HEK293 (cell line): ENCODE measurements at regions not wholly inside any gene's neighbourhood (a gene's known extent, or its start where the extent isn't known, plus 50 kb on each side); places are given as distances from the start of the nearest gene placed in this dataset.

Source experiments
- CTCF ChIA-PET: fragments of 350-600 bp; formaldehyde crosslinking; extraction: SDS; loops from one replicate; lab custom pipeline; 2021; ENCODE audit warnings: antibody characterized with exemption; lab: Yijun Ruan, JAX
- POLR2A ChIA-PET: fragments of 300-600 bp; formaldehyde crosslinking; extraction: SDS; loops from one replicate; lab custom pipeline; 2020; ENCODE audit warnings: antibody characterized with exemption, inconsistent platforms; lab: Yijun Ruan, JAX
- H3K27ac ChIP-seq: fragments of 200-500 bp; sonication (Bioruptor generic); 2 replicates; pipeline ENCODE4 v1.5.1; 2014; ENCODE audit warnings: low read depth, low read length, control low read depth, inconsistent platforms; ENCODE audit errors: extremely low read depth
- H3K36me3 ChIP-seq, 2 experiments: fragments of 200-500 bp in 1 of 2; sonication (Bioruptor generic) in 1 of 2; 1 replicate in 1 of 2; 2 replicates in 1 of 2; pipeline ENCODE4 v1.5.1; 2014 to 2017; ENCODE audit warnings: inconsistent platforms in 2 of 2, low read length in 2 of 2; ENCODE audit not compliant: control insufficient read depth in 2 of 2, insufficient read depth in 1 of 2
- H3K4me1 ChIP-seq: fragments of 200-500 bp; sonication (Bioruptor generic); 2 replicates; pipeline ENCODE4 v1.5.1; 2014; ENCODE audit warnings: mild to moderate bottlenecking, low read length, inconsistent platforms; ENCODE audit not compliant: control insufficient read depth, insufficient read depth
- H3K4me3 ChIP-seq: 2 replicates; pipeline ENCODE4 v1.5.1; 2011; ENCODE audit warnings: low read depth, mild to moderate bottlenecking, control low read depth, low read length, moderate library complexity
- H3K9me3 ChIP-seq: fragments of 200-500 bp; sonication (Bioruptor generic); 2 replicates; pipeline ENCODE4 v1.5.1; 2014; ENCODE audit warnings: low read depth, low read length, inconsistent platforms; ENCODE audit not compliant: control insufficient read depth, insufficient read depth
- BCL11B ChIP-seq: fragments of 450-650 bp; formaldehyde crosslinking; IDR thresholded peaks from 2 replicates; pipeline ENCODE4 v1.5.1; 2016; ENCODE audit warnings: low read depth, missing biosample characterization, missing genetic modification characterization
- EGR2 ChIP-seq: fragments of 450-650 bp; formaldehyde crosslinking; IDR thresholded peaks from 2 replicates; pipeline ENCODE4 v1.5.1; 2016; ENCODE audit warnings: low read depth, missing biosample characterization, missing genetic modification characterization
- FEZF1 ChIP-seq: fragments of 450-650 bp; formaldehyde crosslinking; IDR thresholded peaks from 2 replicates; pipeline ENCODE4 v1.5.1; 2016; ENCODE audit warnings: missing biosample characterization, missing genetic modification characterization
- GLIS1 ChIP-seq: fragments of 450-650 bp; formaldehyde crosslinking; IDR thresholded peaks from 2 replicates; pipeline ENCODE4 v1.5.1; 2016; ENCODE audit warnings: missing biosample characterization, missing genetic modification characterization
- HOXA7 ChIP-seq: sonication (generic); formaldehyde crosslinking; IDR thresholded peaks from 2 replicates; pipeline ENCODE4 v1.8.1; 2022; ENCODE audit warnings: missing genetic modification reagents, borderline replicate concordance
- PRDM1 ChIP-seq: fragments of 450-650 bp; formaldehyde crosslinking; IDR thresholded peaks from 2 replicates; pipeline ENCODE4; 2016; ENCODE audit warnings: missing biosample characterization, missing genetic modification characterization
- REPIN1 ChIP-seq: fragments of 450-650 bp; formaldehyde crosslinking; IDR thresholded peaks from 2 replicates; pipeline ENCODE4 v1.5.1; 2017; ENCODE audit warnings: missing biosample characterization, missing genetic modification characterization, low read depth
- SCRT1 ChIP-seq: fragments of 450-650 bp; formaldehyde crosslinking; IDR thresholded peaks from 2 replicates; pipeline ENCODE4 v1.5.1; 2016; ENCODE audit warnings: missing biosample characterization, missing genetic modification characterization, borderline replicate concordance
- YY1 ChIP-seq: fragments of 450-650 bp; formaldehyde crosslinking; IDR thresholded peaks from 2 replicates; pipeline ENCODE4 v1.5.1; 2018; ENCODE audit warnings: missing biosample characterization, missing genetic modification characterization
- ZNF132 ChIP-seq: fragments of 450-650 bp; formaldehyde crosslinking; IDR thresholded peaks from 2 replicates; pipeline ENCODE4 v1.5.1; 2017; ENCODE audit warnings: missing biosample characterization, missing genetic modification characterization, borderline replicate concordance
- ZNF274 ChIP-seq, 2 experiments: fragments of 200-500 bp in 1 of 2; fragments of 450-650 bp in 1 of 2; sonication (Bioruptor generic) in 1 of 2; formaldehyde crosslinking in 1 of 2; IDR thresholded peaks; 2 replicates each; pipeline versions ENCODE4 v1.5.1 to v1.6.1; 2014 to 2016; ENCODE audit warnings: borderline replicate concordance in 1 of 2, inconsistent platforms in 1 of 2, low read length in 1 of 2, missing biosample characterization in 1 of 2, missing genetic modification characterization in 1 of 2
- ZNF292 ChIP-seq: fragments of 450-650 bp; formaldehyde crosslinking; IDR thresholded peaks from 2 replicates; pipeline ENCODE4 v1.5.1; 2016; ENCODE audit warnings: low read depth, missing biosample characterization, missing genetic modification characterization, borderline replicate concordance
- ZNF302 ChIP-seq: fragments of 450-650 bp; formaldehyde crosslinking; IDR thresholded peaks from 2 replicates; pipeline ENCODE4 v1.5.1; 2016; ENCODE audit warnings: missing biosample characterization, missing genetic modification characterization, low read depth
- ZNF311 ChIP-seq: fragments of 450-650 bp; formaldehyde crosslinking; IDR thresholded peaks from 2 replicates; pipeline ENCODE4 v1.5.1; 2017; ENCODE audit warnings: missing biosample characterization, missing genetic modification characterization, borderline replicate concordance
- ZNF341 ChIP-seq: fragments of 450-650 bp; formaldehyde crosslinking; IDR thresholded peaks from 2 replicates; pipeline ENCODE4; 2016; ENCODE audit warnings: low read depth, missing biosample characterization, missing genetic modification characterization
- ZNF621 ChIP-seq: fragments of 450-650 bp; formaldehyde crosslinking; IDR thresholded peaks from 2 replicates; pipeline ENCODE4 v1.5.1; 2017; ENCODE audit warnings: missing biosample characterization, missing genetic modification characterization
- ZNF707 ChIP-seq: fragments of 450-650 bp; formaldehyde crosslinking; IDR thresholded peaks from 2 replicates; pipeline ENCODE4 v1.5.1; 2016; ENCODE audit warnings: missing biosample characterization, missing genetic modification characterization
- ZNF843 ChIP-seq: fragments of 450-650 bp; formaldehyde crosslinking; IDR thresholded peaks from 2 replicates; pipeline ENCODE4 v1.5.1; 2016; ENCODE audit warnings: missing biosample characterization, missing genetic modification characterization
- TF ChIP-seq, protein P1 (sequence below): fragments of 450-650 bp; formaldehyde crosslinking; IDR thresholded peaks from 2 replicates; pipeline ENCODE4 v1.5.1; 2016; ENCODE audit warnings: missing biosample characterization, missing genetic modification characterization
- TF ChIP-seq, protein P2 (sequence below): IDR thresholded peaks from 2 replicates; pipeline ENCODE4 v1.6.1; 2011; ENCODE audit warnings: mild to moderate bottlenecking, low read depth, low read length, borderline replicate concordance
- TF ChIP-seq, protein P3 (sequence below): fragments of 450-650 bp; formaldehyde crosslinking; IDR thresholded peaks from 2 replicates; pipeline ENCODE4 v1.5.1; 2017; ENCODE audit warnings: missing biosample characterization, missing genetic modification characterization
- TF ChIP-seq, protein P4 (sequence below): fragments of 450-650 bp; formaldehyde crosslinking; IDR thresholded peaks from 2 replicates; pipeline ENCODE4 v1.5.1; 2016; ENCODE audit warnings: missing biosample characterization, missing genetic modification characterization
- TF ChIP-seq, protein P5 (sequence below): fragments of 450-650 bp; formaldehyde crosslinking; IDR thresholded peaks from 2 replicates; pipeline ENCODE4 v1.5.1; 2017; ENCODE audit warnings: missing biosample characterization, mild to moderate bottlenecking, missing genetic modification characterization, moderate library complexity
- TF ChIP-seq, protein P6 (sequence below): fragments of 450-650 bp; IDR thresholded peaks from 2 replicates; pipeline ENCODE4 v1.5.1; 2018; ENCODE audit warnings: missing biosample characterization, missing genetic modification characterization
- TF ChIP-seq, protein P7 (sequence below): fragments of 450-650 bp; formaldehyde crosslinking; IDR thresholded peaks from 2 replicates; pipeline ENCODE4 v1.5.0; 2017; ENCODE audit warnings: missing biosample characterization, missing genetic modification characterization, borderline replicate concordance

DNA sequence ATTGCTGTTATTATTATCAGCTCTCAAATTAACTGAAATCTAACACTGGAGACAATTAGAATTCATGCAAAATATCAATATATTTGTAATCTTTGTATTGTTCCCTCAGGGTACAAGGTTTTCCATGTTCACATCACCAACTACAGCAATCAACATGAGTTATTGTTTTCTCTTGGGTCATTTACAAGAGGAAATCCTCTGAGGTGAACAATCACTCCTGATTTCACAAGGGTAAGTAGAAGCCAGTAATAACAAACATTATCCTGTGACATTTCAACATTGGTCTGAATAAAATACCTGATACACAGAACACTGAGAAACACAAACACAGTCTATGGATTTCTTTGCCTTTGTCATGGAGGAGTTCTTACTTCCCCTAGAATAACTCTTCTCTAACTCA lies 174.0 kb downstream of the SUCNR1 start:
- POLR2A ChIA-PET, result no interaction called here
- Histone ChIP-seq H3K9me3 (no peaks in the 10 kb centered on the region), H3K4me3 (no peak overlapping the region), H3K36me3 (no peaks in the 10 kb centered on the region), H3K4me1 (no peaks in the 10 kb centered on the region), H3K27ac (no peak overlapping the region)
- CTCF ChIA-PET, result no interaction called here
- TF ChIP-seq PRDM1, result no peak
- TF ChIP-seq ZNF274 (IDR thresholded peaks at IDR 0.05; ENCODE audit: low read length), result no peak
- TF ChIP-seq ZNF274 (tag by site-specific recombination; IDR thresholded peaks at IDR 0.05; ENCODE audit: borderline replicate concordance), result no peak
- TF ChIP-seq ZNF292 (tag by site-specific recombination), result no peak
- TF ChIP-seq BCL11B (tag by site-specific recombination), result no peak
- TF ChIP-seq ZNF621 (tag by site-specific recombination), result no peak
- TF ChIP-seq, protein P1, sequence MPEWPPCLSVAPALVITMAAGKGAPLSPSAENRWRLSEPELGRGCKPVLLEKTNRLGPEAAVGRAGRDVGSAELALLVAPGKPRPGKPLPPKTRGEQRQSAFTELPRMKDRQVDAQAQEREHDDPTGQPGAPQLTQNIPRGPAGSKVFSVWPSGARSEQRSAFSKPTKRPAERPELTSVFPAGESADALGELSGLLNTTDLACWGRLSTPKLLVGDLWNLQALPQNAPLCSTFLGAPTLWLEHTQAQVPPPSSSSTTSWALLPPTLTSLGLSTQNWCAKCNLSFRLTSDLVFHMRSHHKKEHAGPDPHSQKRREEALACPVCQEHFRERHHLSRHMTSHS (tag by site-specific recombination), result no peak
- no peak for TF ChIP-seq ZNF311
- TF ChIP-seq HOXA7 (CRISPR knock-in tag), result no peak
- TF ChIP-seq YY1 (tag by site-specific recombination), result no peak
- TF ChIP-seq ZNF341, result no peak
- TF ChIP-seq, protein P2, sequence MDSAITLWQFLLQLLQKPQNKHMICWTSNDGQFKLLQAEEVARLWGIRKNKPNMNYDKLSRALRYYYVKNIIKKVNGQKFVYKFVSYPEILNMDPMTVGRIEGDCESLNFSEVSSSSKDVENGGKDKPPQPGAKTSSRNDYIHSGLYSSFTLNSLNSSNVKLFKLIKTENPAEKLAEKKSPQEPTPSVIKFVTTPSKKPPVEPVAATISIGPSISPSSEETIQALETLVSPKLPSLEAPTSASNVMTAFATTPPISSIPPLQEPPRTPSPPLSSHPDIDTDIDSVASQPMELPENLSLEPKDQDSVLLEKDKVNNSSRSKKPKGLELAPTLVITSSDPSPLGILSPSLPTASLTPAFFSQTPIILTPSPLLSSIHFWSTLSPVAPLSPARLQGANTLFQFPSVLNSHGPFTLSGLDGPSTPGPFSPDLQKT, result no peak
- TF ChIP-seq, protein P3, sequence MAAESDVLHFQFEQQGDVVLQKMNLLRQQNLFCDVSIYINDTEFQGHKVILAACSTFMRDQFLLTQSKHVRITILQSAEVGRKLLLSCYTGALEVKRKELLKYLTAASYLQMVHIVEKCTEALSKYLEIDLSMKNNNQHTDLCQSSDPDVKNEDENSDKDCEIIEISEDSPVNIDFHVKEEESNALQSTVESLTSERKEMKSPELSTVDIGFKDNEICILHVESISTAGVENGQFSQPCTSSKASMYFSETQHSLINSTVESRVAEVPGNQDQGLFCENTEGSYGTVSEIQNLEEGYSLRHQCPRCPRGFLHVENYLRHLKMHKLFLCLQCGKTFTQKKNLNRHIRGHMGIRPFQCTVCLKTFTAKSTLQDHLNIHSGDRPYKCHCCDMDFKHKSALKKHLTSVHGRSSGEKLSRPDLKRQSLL (tag by site-specific recombination), result no peak
- TF ChIP-seq ZNF707 (tag by site-specific recombination), result no peak
- TF ChIP-seq, protein P4, sequence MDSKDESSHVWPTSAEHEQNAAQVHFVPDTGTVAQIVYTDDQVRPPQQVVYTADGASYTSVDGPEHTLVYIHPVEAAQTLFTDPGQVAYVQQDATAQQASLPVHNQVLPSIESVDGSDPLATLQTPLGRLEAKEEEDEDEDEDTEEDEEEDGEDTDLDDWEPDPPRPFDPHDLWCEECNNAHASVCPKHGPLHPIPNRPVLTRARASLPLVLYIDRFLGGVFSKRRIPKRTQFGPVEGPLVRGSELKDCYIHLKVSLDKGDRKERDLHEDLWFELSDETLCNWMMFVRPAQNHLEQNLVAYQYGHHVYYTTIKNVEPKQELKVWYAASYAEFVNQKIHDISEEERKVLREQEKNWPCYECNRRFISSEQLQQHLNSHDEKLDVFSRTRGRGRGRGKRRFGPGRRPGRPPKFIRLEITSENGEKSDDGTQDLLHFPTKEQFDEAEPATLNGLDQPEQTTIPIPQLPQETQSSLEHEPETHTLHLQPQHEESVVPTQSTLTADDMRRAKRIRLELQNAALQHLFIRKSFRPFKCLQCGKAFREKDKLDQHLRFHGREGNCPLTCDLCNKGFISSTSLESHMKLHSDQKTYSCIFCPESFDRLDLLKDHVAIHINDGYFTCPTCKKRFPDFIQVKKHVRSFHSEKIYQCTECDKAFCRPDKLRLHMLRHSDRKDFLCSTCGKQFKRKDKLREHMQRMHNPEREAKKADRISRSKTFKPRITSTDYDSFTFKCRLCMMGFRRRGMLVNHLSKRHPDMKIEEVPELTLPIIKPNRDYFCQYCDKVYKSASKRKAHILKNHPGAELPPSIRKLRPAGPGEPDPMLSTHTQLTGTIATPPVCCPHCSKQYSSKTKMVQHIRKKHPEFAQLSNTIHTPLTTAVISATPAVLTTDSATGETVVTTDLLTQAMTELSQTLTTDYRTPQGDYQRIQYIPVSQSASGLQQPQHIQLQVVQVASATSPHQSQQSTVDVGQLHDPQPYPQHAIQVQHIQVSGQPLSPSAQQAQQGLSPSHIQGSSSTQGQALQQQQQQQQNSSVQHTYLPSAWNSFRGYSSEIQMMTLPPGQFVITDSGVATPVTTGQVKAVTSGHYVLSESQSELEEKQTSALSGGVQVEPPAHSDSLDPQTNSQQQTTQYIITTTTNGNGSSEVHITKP, result no peak
- TF ChIP-seq, protein P5, sequence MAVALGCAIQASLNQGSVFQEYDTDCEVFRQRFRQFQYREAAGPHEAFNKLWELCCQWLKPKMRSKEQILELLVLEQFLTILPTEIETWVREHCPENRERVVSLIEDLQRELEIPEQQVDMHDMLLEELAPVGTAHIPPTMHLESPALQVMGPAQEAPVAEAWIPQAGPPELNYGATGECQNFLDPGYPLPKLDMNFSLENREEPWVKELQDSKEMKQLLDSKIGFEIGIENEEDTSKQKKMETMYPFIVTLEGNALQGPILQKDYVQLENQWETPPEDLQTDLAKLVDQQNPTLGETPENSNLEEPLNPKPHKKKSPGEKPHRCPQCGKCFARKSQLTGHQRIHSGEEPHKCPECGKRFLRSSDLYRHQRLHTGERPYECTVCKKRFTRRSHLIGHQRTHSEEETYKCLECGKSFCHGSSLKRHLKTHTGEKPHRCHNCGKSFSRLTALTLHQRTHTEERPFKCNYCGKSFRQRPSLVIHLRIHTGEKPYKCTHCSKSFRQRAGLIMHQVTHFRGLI (tag by site-specific recombination), result no peak
- TF ChIP-seq EGR2 (tag by site-specific recombination), result no peak
- TF ChIP-seq GLIS1 (tag by site-specific recombination), result no peak
- TF ChIP-seq FEZF1 (tag by site-specific recombination), result peak; percentile 92
- no peak for TF ChIP-seq ZNF302 (tag by site-specific recombination)
- TF ChIP-seq, protein P6, sequence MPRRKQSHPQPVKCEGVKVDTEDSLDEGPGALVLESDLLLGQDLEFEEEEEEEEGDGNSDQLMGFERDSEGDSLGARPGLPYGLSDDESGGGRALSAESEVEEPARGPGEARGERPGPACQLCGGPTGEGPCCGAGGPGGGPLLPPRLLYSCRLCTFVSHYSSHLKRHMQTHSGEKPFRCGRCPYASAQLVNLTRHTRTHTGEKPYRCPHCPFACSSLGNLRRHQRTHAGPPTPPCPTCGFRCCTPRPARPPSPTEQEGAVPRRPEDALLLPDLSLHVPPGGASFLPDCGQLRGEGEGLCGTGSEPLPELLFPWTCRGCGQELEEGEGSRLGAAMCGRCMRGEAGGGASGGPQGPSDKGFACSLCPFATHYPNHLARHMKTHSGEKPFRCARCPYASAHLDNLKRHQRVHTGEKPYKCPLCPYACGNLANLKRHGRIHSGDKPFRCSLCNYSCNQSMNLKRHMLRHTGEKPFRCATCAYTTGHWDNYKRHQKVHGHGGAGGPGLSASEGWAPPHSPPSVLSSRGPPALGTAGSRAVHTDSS (tag by site-specific recombination), result no peak
- TF ChIP-seq ZNF132 (tag by site-specific recombination), result no peak
- no peak for TF ChIP-seq REPIN1
- no peak for TF ChIP-seq SCRT1
- TF ChIP-seq, protein P7, sequence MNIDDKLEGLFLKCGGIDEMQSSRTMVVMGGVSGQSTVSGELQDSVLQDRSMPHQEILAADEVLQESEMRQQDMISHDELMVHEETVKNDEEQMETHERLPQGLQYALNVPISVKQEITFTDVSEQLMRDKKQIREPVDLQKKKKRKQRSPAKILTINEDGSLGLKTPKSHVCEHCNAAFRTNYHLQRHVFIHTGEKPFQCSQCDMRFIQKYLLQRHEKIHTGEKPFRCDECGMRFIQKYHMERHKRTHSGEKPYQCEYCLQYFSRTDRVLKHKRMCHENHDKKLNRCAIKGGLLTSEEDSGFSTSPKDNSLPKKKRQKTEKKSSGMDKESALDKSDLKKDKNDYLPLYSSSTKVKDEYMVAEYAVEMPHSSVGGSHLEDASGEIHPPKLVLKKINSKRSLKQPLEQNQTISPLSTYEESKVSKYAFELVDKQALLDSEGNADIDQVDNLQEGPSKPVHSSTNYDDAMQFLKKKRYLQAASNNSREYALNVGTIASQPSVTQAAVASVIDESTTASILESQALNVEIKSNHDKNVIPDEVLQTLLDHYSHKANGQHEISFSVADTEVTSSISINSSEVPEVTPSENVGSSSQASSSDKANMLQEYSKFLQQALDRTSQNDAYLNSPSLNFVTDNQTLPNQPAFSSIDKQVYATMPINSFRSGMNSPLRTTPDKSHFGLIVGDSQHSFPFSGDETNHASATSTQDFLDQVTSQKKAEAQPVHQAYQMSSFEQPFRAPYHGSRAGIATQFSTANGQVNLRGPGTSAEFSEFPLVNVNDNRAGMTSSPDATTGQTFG (tag by site-specific recombination), result no peak
- TF ChIP-seq ZNF843, result peak; percentile 77
